Upper lobe of left lung (tissue), 6 donors: ENCODE measurements at regions not wholly inside any gene's neighbourhood (a gene's known extent, or its start where the extent isn't known, plus 50 kb on each side); places are given as distances from the start of the nearest gene placed in this dataset.

ENCODE experiments used
- ATAC-seq, 2 donors: fragments of 200-7000 bp; cut with Tn5 transposase; one replicate each; pipeline ENCODE4 v1.9.1; 2022; ENCODE audit warnings: mild to moderate bottlenecking in 2 of 2, moderate library complexity in 2 of 2; ENCODE audit not compliant: low FRiP score in 2 of 2
- DNase-seq, 2 donors: peaks; one replicate each; pipeline ENCODE4 v3.0.0-alpha.2; 2019 to 2020
- H3K27ac ChIP-seq, 4 donors: fragments of 200-600 bp; sonication (generic); one replicate each; pipeline ENCODE4 v1.5.1; 2016 to 2019
- H3K27me3 ChIP-seq, 4 donors: fragments of 200-600 bp; sonication (generic); one replicate each; pipeline ENCODE4 v1.5.1; 2017 to 2019
- H3K36me3 ChIP-seq, 4 donors: fragments of 200-600 bp; sonication (generic); one replicate each; pipeline ENCODE4 v1.5.1; 2016 to 2019
- H3K4me1 ChIP-seq, 4 donors: fragments of 200-600 bp; sonication (generic); one replicate each; pipeline ENCODE4 v1.5.1; 2018 to 2019
- H3K4me3 ChIP-seq, 4 donors: fragments of 200-600 bp; sonication (generic); one replicate each; pipeline ENCODE4 v1.5.1; 2017 to 2019; ENCODE audit warnings: mild to moderate bottlenecking in 2 of 4, moderate library complexity in 1 of 4
- H3K9me3 ChIP-seq, 4 donors: fragments of 200-600 bp; sonication (generic); one replicate each; pipeline ENCODE4 v1.5.1; 2018 to 2019
- CTCF ChIP-seq, 6 experiments: fragments of 450-650 bp in 4 of 6; fragments of 200-600 bp in 2 of 6; sonication (generic) in 2 of 6; IDR thresholded peaks; one replicate each; pipeline ENCODE4 v1.5.1; 2016 to 2019; ENCODE audit warnings: antibody characterized with exemption in 6 of 6
- EP300 ChIP-seq, 4 donors: sonication (generic); formaldehyde crosslinking; IDR thresholded peaks; one replicate each; pipeline ENCODE4 v1.5.1; 2017; ENCODE audit warnings: antibody characterized with exemption in 4 of 4, control low read depth in 2 of 4
- POLR2A ChIP-seq, 4 donors: fragments of 450-650 bp; IDR thresholded peaks; one replicate each; pipeline ENCODE4 v1.5.1; 2016 to 2017; ENCODE audit warnings: antibody characterized with exemption in 4 of 4, mild to moderate bottlenecking in 2 of 4
- POLR2AphosphoS5 ChIP-seq, 2 donors: sonication (generic); formaldehyde crosslinking; IDR thresholded peaks; one replicate each; pipeline ENCODE4 v1.5.1; 2017; ENCODE audit warnings: antibody characterized with exemption in 2 of 2
- WGBS, 2 donors: methylation state at CpG; one replicate each; pipeline ENCODE4 v1.1.5; 2017 to 2018; 5-methylcytosine and 5-hydroxymethylcytosine counted together
- donor health status: DM: no; HTN: no; CAD: no; lungs with moderate emphysema.
- donor health status: DM: no; HTN: yes; CAD: no; lungs with severe emphysema.

- peaks cover 7 to 16% (median 11%) of the 10 kb centered on the region in 4 donors for H3K4me1 ChIP-seq
- no peaks in the 10 kb centered on the region for H3K27me3 ChIP-seq
- DNase-seq (no peak), ATAC-seq (no peak)
- H3K9me3 ChIP-seq, result no peaks in the 10 kb centered on the region
- TF ChIP-seq POLR2A (IDR thresholded peaks at IDR 0.05) (no peak), CTCF (IDR thresholded peaks at IDR 0.05) (no peak), POLR2AphosphoS5 (IDR thresholded peaks at IDR 0.05) (no peak), EP300 (IDR thresholded peaks at IDR 0.05) (no peak)
- no peak overlapping the region for H3K4me3 ChIP-seq
- H3K27ac ChIP-seq, result no peak overlapping the region
- no peaks in the 10 kb centered on the region for H3K36me3 ChIP-seq
Observed at GRCh38 chr16:48442379-48442778, 57.2 kb upstream of the SIAH1 start.

GRCh38 chr16:48441863-48442279, 56.7 kb upstream of the SIAH1 start:
- DNase-seq (no peak), ATAC-seq (no peak)
- Histone ChIP-seq H3K27me3 (no peaks in the 10 kb centered on the region), H3K4me3 (no peak overlapping the region), H3K4me1 (peaks cover 7 to 16% (median 11%) of the 10 kb centered on the region in 4 donors), H3K9me3 (no peaks in the 10 kb centered on the region), H3K27ac (no peak overlapping the region), H3K36me3 (no peaks in the 10 kb centered on the region)
- TF ChIP-seq POLR2AphosphoS5 (IDR thresholded peaks at IDR 0.05), result no peak
- TF ChIP-seq EP300 (IDR thresholded peaks at IDR 0.05), result no peak
- no peak for TF ChIP-seq POLR2A (IDR thresholded peaks at IDR 0.05)
- no peak for TF ChIP-seq CTCF (IDR thresholded peaks at IDR 0.05)
- 86 to 89% methylated on average over 5 of the region's 5 CpGs for WGBS, 2 donors

GRCh38 chr16:48441106-48441505, 55.9 kb upstream of the SIAH1 start:
- no peaks in the 10 kb centered on the region for H3K9me3 ChIP-seq
- no peak overlapping the region for H3K27ac ChIP-seq
- no peaks in the 10 kb centered on the region for H3K36me3 ChIP-seq
- WGBS, 2 donors, result 65 to 72% methylated on average over 6 of the region's 6 CpGs
- H3K4me3 ChIP-seq, result no peak overlapping the region
- DNase-seq (no peak), ATAC-seq (no peak)
- H3K27me3 ChIP-seq, result no peaks in the 10 kb centered on the region
- TF ChIP-seq EP300 (IDR thresholded peaks at IDR 0.05) (no peak), POLR2AphosphoS5 (IDR thresholded peaks at IDR 0.05) (no peak), CTCF (IDR thresholded peaks at IDR 0.05) (no peak), POLR2A (IDR thresholded peaks at IDR 0.05) (no peak)
- H3K4me1 ChIP-seq, result peaks cover 7 to 16% (median 11%) of the 10 kb centered on the region in 4 donors

- ATAC-seq (no peak), DNase-seq (no peak)
- Histone ChIP-seq H3K4me3 (no peak overlapping the region), H3K36me3 (no peaks in the 10 kb centered on the region), H3K27me3 (no peaks in the 10 kb centered on the region), H3K9me3 (no peaks in the 10 kb centered on the region), H3K27ac (no peak overlapping the region), H3K4me1 (peaks cover 4 to 24% (median 5%) of the 10 kb centered on the region in 4 donors)
- 87% methylated on average over 5 of the region's 5 CpGs for WGBS, 2 donors
- TF ChIP-seq POLR2A (IDR thresholded peaks at IDR 0.05) (no peak), EP300 (IDR thresholded peaks at IDR 0.05) (no peak), CTCF (IDR thresholded peaks at IDR 0.05) (no peak), POLR2AphosphoS5 (IDR thresholded peaks at IDR 0.05) (no peak)
Observed at GRCh38 chr16:48438414-48438813, 53.2 kb upstream of the SIAH1 start.

GRCh38 chr16:48435906-48436305, 50.7 kb upstream of the SIAH1 start:
- Histone ChIP-seq H3K4me1 (peaks cover 5 to 24% (median 7%) of the 10 kb centered on the region in 4 donors), H3K9me3 (no peaks in the 10 kb centered on the region), H3K27ac (no peak overlapping the region), H3K4me3 (no peak overlapping the region), H3K27me3 (no peaks in the 10 kb centered on the region), H3K36me3 (no peaks in the 10 kb centered on the region)
- DNase-seq (no peak), ATAC-seq (no peak)
- 67% methylated on average over 6 of the region's 6 CpGs for WGBS, 2 donors
- TF ChIP-seq CTCF (IDR thresholded peaks at IDR 0.05), result no peak
- no peak for TF ChIP-seq POLR2A (IDR thresholded peaks at IDR 0.05)
- TF ChIP-seq EP300 (IDR thresholded peaks at IDR 0.05), result no peak
- no peak for TF ChIP-seq POLR2AphosphoS5 (IDR thresholded peaks at IDR 0.05)
